Tibial nerve (tissue), 4 donors: ENCODE measurements at regions not wholly inside any gene's neighbourhood (a gene's known extent, or its start where the extent isn't known, plus 50 kb on each side); places are given as distances from the start of the nearest gene placed in this dataset.

Experiments used
- CTCF ChIP-seq, 5 experiments: fragments of 200-600 bp in 3 of 5; fragments of 450-650 bp in 2 of 5; sonication (generic) in 3 of 5; IDR thresholded peaks; one replicate each; pipeline ENCODE4 v1.5.1; 2016 to 2019; ENCODE audit warnings: antibody characterized with exemption in 5 of 5, mild to moderate bottlenecking in 3 of 5, moderate library complexity in 2 of 5
- EP300 ChIP-seq, 2 donors: sonication (generic); formaldehyde crosslinking; IDR thresholded peaks; one replicate each; pipeline ENCODE4 v1.6.1; 2017; ENCODE audit warnings: antibody characterized with exemption in 2 of 2, mild to moderate bottlenecking in 1 of 2
- POLR2A ChIP-seq, 2 donors: fragments of 450-650 bp; IDR thresholded peaks; one replicate each; pipeline ENCODE4 v1.6.1; 2017; ENCODE audit warnings: antibody characterized with exemption in 2 of 2, mild to moderate bottlenecking in 2 of 2, moderate library complexity in 2 of 2

DNA sequence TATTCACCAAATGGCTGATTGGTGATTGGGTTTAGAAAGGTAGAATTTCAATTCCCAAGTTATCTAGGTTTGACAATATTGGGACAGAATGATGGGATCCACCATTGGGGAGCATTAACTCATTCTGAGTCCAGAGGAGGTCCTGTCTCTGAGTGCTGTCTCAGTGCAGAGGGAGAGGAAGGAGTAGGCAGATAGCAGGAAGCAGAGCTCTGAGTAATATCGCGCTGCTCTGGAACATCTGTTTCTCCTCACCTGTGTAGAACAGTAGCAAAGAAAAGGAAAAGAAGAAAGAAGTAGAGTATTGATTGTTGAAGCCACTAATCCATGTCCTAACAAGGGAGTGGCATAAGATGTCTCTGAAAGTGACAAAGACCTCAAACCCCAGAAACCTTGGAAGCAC is 1657.8 kb downstream of the MRPL39 start:
- no peak for TF ChIP-seq POLR2A (IDR thresholded peaks at IDR 0.05)
- TF ChIP-seq CTCF (IDR thresholded peaks at IDR 0.05) = no peak
- no peak for TF ChIP-seq EP300 (IDR thresholded peaks at IDR 0.05)
